Keratinocyte (primary cell): ENCODE measurements at regions not wholly inside any gene's neighbourhood (a gene's known extent, or its start where the extent isn't known, plus 50 kb on each side); places are given as distances from the start of the nearest gene placed in this dataset.

Experiments used
- DNase-seq: peaks from one replicate; pipeline ENCODE4 v3.0.0-alpha.2; 2011; ENCODE audit warnings: low read depth, missing footprints, low spot score
- FAIRE-seq: peaks from 2 replicates; lab custom pipeline; 2011; peaks lifted over from hg19 to GRCh38; lab: Jason Lieb, UNC
- H2AFZ ChIP-seq: 2 replicates; pipeline ENCODE4 v1.6.0; 2012; ENCODE audit warnings: low read length, control low read depth, inconsistent platforms; ENCODE audit not compliant: control insufficient read depth
- H3K27ac ChIP-seq: 2 replicates; pipeline ENCODE4 v1.5.1; 2011; ENCODE audit warnings: low read length; ENCODE audit not compliant: control insufficient read depth, insufficient read depth
- H3K27me3 ChIP-seq: 3 replicates; pipeline ENCODE4 v1.6.0; 2011; ENCODE audit warnings: low read length; ENCODE audit not compliant: control insufficient read depth, insufficient read depth; ENCODE audit errors: extremely low read depth
- H3K36me3 ChIP-seq, 2 experiments: 2 replicates in 1 of 2; 3 replicates in 1 of 2; pipeline ENCODE4 v1.5.1; 2011; ENCODE audit warnings: low read length in 2 of 2, mild to moderate bottlenecking in 1 of 2; ENCODE audit not compliant: control insufficient read depth in 2 of 2, insufficient read depth in 2 of 2; ENCODE audit errors: extremely low read depth in 1 of 2
- H3K4me1 ChIP-seq: 3 replicates; pipeline ENCODE4 v1.5.1; 2011; ENCODE audit warnings: low read length; ENCODE audit not compliant: control insufficient read depth, insufficient read depth; ENCODE audit errors: extremely low read depth
- H3K4me2 ChIP-seq: 3 replicates; pipeline ENCODE4 v1.6.0; 2011; ENCODE audit warnings: low read depth, low read length; ENCODE audit not compliant: control insufficient read depth, insufficient read depth; ENCODE audit errors: extremely low read depth
- H3K4me3 ChIP-seq, 3 experiments: fragments of 200-600 bp in 1 of 3; sonication (generic) in 1 of 3; 2 replicates in 2 of 3; 3 replicates in 1 of 3; pipeline ENCODE4 v1.5.1; 2011 to 2016; ENCODE audit warnings: low read length in 3 of 3, mild to moderate bottlenecking in 3 of 3, control low read depth in 2 of 3, inconsistent platforms in 1 of 3, low read depth in 1 of 3, mixed read lengths in 1 of 3, mixed run types in 1 of 3, moderate library complexity in 1 of 3; ENCODE audit not compliant: control insufficient read depth in 2 of 3, insufficient read depth in 2 of 3; ENCODE audit errors: extremely low read depth in 1 of 3
- H3K79me2 ChIP-seq: 2 replicates; pipeline ENCODE4 v1.6.0; 2012; ENCODE audit warnings: low read length; ENCODE audit not compliant: control insufficient read depth, insufficient read depth
- H3K9ac ChIP-seq: 3 replicates; pipeline ENCODE4 v1.6.0; 2011; ENCODE audit warnings: low read length; ENCODE audit not compliant: control insufficient read depth, insufficient read depth; ENCODE audit errors: extremely low read depth
- H3K9me1 ChIP-seq: 3 replicates; pipeline ENCODE4 v1.6.0; 2011; ENCODE audit warnings: low read length; ENCODE audit not compliant: control insufficient read depth, insufficient read depth; ENCODE audit errors: extremely low read depth
- H3K9me3 ChIP-seq: 2 replicates; pipeline ENCODE4 v1.5.1; 2012; ENCODE audit warnings: low read depth, low read length; ENCODE audit not compliant: control insufficient read depth
- H4K20me1 ChIP-seq: 3 replicates; pipeline ENCODE4 v1.6.0; 2011; ENCODE audit warnings: low read length; ENCODE audit not compliant: control insufficient read depth, insufficient read depth; ENCODE audit errors: extremely low read depth
- EZH2 ChIP-seq: IDR thresholded peaks from one replicate; pipeline ENCODE4 v1.6.1; 2012; ENCODE audit warnings: inconsistent platforms, mild to moderate bottlenecking, low read length, moderate library complexity
- dilution Hi-C: fragments of 300-500 bp; cut with MboI; formaldehyde crosslinking; loops from one replicate; pipeline ENCODE4 v1.7.0; 2020; ENCODE audit warnings: low sequenced_read_pairs; ENCODE audit not compliant: extremely low pct_ligation_motif_present
- TF ChIP-seq, protein P1 (sequence below), 3 experiments: IDR thresholded peaks in 1 of 3; conservative IDR thresholded peaks in 1 of 3; optimal IDR thresholded peaks in 1 of 3; 2 replicates in 2 of 3; 3 replicates in 1 of 3; pipeline versions ENCODE3 to v1.5.1; 2011; ENCODE audit warnings: low read length in 3 of 3, mild to moderate bottlenecking in 3 of 3, moderate library complexity in 2 of 3, control low read depth in 1 of 3, inconsistent platforms in 1 of 3; ENCODE audit not compliant: insufficient read depth in 2 of 3; ENCODE audit errors: extremely low read depth in 1 of 3

DNA sequence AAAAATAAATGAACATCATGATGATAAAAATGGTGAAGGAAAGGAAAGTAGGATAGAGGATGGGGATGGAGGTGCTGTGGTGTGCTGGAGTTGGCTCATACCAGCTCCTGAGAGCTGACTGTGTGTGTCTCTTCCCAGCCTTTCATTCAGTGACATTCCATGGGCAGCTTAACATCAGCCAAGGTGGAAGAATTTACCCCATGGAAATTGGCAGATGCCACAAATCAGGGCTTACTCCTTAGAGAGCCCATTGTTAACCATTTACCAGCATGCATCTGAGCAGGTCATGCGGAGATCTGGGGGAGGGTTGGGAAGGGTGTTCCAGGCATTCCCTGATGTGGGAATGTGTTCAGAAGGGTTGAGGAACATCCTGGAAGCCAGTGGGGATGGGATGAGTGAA is 164.7 kb upstream of the MYL2 start:
- DNase-seq (no peak), FAIRE-seq (no peak)
- Histone ChIP-seq H2AFZ (no peak overlapping the region), H3K27me3 (peaks cover 4% of the 10 kb centered on the region), H3K9me1 (no peaks in the 10 kb centered on the region), H3K4me2 (no peak overlapping the region), H4K20me1 (no peaks in the 10 kb centered on the region), H3K27ac (no peak overlapping the region), H3K36me3 (no peaks in the 10 kb centered on the region), H3K79me2 (no peaks in the 10 kb centered on the region), H3K9me3 (no peaks in the 10 kb centered on the region), H3K4me3 (no peak overlapping the region), H3K9ac (no peak overlapping the region), H3K4me1 (no peaks in the 10 kb centered on the region)
- dilution Hi-C loops: no loop called here
- TF ChIP-seq, protein P1, sequence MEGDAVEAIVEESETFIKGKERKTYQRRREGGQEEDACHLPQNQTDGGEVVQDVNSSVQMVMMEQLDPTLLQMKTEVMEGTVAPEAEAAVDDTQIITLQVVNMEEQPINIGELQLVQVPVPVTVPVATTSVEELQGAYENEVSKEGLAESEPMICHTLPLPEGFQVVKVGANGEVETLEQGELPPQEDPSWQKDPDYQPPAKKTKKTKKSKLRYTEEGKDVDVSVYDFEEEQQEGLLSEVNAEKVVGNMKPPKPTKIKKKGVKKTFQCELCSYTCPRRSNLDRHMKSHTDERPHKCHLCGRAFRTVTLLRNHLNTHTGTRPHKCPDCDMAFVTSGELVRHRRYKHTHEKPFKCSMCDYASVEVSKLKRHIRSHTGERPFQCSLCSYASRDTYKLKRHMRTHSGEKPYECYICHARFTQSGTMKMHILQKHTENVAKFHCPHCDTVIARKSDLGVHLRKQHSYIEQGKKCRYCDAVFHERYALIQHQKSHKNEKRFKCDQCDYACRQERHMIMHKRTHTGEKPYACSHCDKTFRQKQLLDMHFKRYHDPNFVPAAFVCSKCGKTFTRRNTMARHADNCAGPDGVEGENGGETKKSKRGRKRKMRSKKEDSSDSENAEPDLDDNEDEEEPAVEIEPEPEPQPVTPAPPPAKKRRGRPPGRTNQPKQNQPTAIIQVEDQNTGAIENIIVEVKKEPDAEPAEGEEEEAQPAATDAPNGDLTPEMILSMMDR (optimal IDR thresholded peaks at IDR 0.05 in 1 of 3, IDR thresholded peaks at IDR 0.05 in 1 of 3, conservative IDR thresholded peaks at IDR 0.05 in 1 of 3; ENCODE audit: extremely low read depth in 1 of 3, insufficient read depth in 2 of 3, low read length in 3 of 3): no peak
- TF ChIP-seq EZH2: no peak

DNA sequence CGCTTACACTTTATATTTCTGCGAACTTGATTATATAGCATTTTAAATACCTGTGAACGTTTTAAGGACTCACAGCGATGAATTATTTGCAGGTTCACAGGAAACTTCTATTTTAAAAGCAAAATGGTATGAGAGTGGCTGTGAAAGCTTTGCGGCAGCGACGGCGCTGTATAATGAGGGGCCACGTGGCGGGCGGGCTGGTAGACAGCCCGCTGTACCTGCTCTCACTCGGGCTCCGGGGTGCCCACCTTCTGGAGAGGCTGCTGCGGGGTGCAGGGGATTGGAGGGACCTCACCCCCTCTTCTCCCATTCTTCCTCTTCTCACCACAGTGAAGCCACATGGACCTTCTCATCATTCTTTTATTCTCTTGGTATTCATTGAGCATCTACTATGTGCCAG is 164.2 kb upstream of the MYL2 start:
- no peaks in the 10 kb centered on the region for H3K9me1 ChIP-seq
- no peaks in the 10 kb centered on the region for H3K36me3 ChIP-seq
- DNase-seq (no peak), FAIRE-seq (no peak)
- no peak overlapping the region for H3K27ac ChIP-seq
- no peak overlapping the region for H2AFZ ChIP-seq
- H3K4me1 ChIP-seq: no peaks in the 10 kb centered on the region
- no peak overlapping the region for H3K9ac ChIP-seq
- H3K27me3 ChIP-seq: peaks cover 4% of the 10 kb centered on the region
- dilution Hi-C loops: no loop called here
- no peaks in the 10 kb centered on the region for H3K79me2 ChIP-seq
- H3K4me2 ChIP-seq: no peak overlapping the region
- TF ChIP-seq, protein P1 (optimal IDR thresholded peaks at IDR 0.05 in 1 of 3, IDR thresholded peaks at IDR 0.05 in 1 of 3, conservative IDR thresholded peaks at IDR 0.05 in 1 of 3; ENCODE audit: extremely low read depth in 1 of 3, insufficient read depth in 2 of 3, low read length in 3 of 3): no peak
- TF ChIP-seq EZH2: no peak
- no peaks in the 10 kb centered on the region for H3K9me3 ChIP-seq
- no peaks in the 10 kb centered on the region for H4K20me1 ChIP-seq
- H3K4me3 ChIP-seq: no peak overlapping the region
